ENCODE measurements at regions not wholly inside any gene's neighbourhood (a gene's known extent, or its start where the extent isn't known, plus 50 kb on each side); places are given as distances from the start of the nearest gene placed in this dataset.
"Not testable (repeated sequence)": the region's sequence is repeated elsewhere in the genome, so short reads cannot be mapped to it uniquely, and the experiment has no call there.

GRCh38 chr1:209103092-209103491 is 480.4 kb upstream of the CAMK1G start:
- Histone ChIP-seq H3K9me3 (ENCODE audit: control insufficient read depth, low read depth, low read length) (no peaks in the 10 kb centered on the region), H3K9ac (ENCODE audit: low read length) (no peak overlapping the region), H3K4me3 (ENCODE audit: low read length) (no peak overlapping the region), H3K27me3 (ENCODE audit: control insufficient read depth, insufficient read depth, low read length) (no peaks in the 10 kb centered on the region), H3K36me3 (ENCODE audit: control insufficient read depth, low read depth, low read length) (no peaks in the 10 kb centered on the region), H3K27ac (ENCODE audit: low read length) (no peak overlapping the region), H3K4me1 (ENCODE audit: control insufficient read depth, low read depth, low read length) (peaks cover 9% of the 10 kb centered on the region)

- Histone ChIP-seq H3K9ac (ENCODE audit: low read length) (no peak overlapping the region), H3K27me3 (ENCODE audit: control insufficient read depth, insufficient read depth, low read length) (no peaks in the 10 kb centered on the region), H3K9me3 (ENCODE audit: control insufficient read depth, low read depth, low read length) (no peaks in the 10 kb centered on the region), H3K27ac (ENCODE audit: low read length) (no peak overlapping the region), H3K4me1 (ENCODE audit: control insufficient read depth, low read depth, low read length) (peaks cover 9% of the 10 kb centered on the region), H3K4me3 (ENCODE audit: low read length) (no peak overlapping the region), H3K36me3 (ENCODE audit: control insufficient read depth, low read depth, low read length) (no peaks in the 10 kb centered on the region)
These were observed 478.9 kb upstream of the CAMK1G start for GRCh38 chr1:209104646-209105045.

GRCh38 chr1:209105701-209106100 is 477.8 kb upstream of the CAMK1G start:
- H3K9ac ChIP-seq (ENCODE audit: low read length) = no peak overlapping the region
- no peak overlapping the region for H3K27ac ChIP-seq (ENCODE audit: low read length)

DNA sequence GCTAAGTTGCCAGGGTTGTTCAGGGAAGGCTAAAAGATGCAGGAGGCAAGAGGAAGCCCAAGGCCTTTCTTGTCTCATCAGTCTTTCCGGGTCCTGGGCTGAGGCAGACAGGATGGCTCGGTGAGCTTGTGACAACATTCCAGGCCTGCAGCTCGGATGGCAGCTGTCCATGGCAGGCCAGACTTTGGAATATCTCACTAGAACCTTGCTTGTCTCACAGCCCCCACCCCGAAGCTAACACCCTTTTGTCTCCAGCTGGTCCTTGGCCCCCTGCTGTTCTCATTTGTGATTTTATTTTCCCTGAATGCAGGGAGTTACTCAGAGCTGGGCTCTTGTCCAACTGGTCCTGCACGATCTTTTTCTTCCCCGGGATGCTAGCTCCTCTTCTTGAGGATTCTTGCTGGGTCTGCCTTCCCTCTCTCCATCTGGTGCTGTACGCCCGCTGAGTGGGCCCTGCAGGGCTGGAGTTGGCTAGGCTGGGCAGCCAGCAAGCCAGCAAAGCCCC is 477.2 kb upstream of the CAMK1G start:
- Histone ChIP-seq H3K36me3 (ENCODE audit: control insufficient read depth, low read depth, low read length) (no peaks in the 10 kb centered on the region), H3K27ac (ENCODE audit: low read length) (no peak overlapping the region), H3K9ac (ENCODE audit: low read length) (no peak overlapping the region), H3K27me3 (ENCODE audit: control insufficient read depth, insufficient read depth, low read length) (no peaks in the 10 kb centered on the region), H3K4me3 (ENCODE audit: low read length) (no peak overlapping the region), H3K9me3 (ENCODE audit: control insufficient read depth, low read depth, low read length) (no peaks in the 10 kb centered on the region), H3K4me1 (ENCODE audit: control insufficient read depth, low read depth, low read length) (peaks cover 9% of the 10 kb centered on the region)

More at GRCh38 chr1:209105701-209106100, 477.8 kb upstream of the CAMK1G start:
- peaks cover 9% of the 10 kb centered on the region for H3K4me1 ChIP-seq (ENCODE audit: control insufficient read depth, low read depth, low read length)
- no peaks in the 10 kb centered on the region for H3K9me3 ChIP-seq (ENCODE audit: control insufficient read depth, low read depth, low read length)
- no peak overlapping the region for H3K4me3 ChIP-seq (ENCODE audit: low read length)
- no peaks in the 10 kb centered on the region for H3K36me3 ChIP-seq (ENCODE audit: control insufficient read depth, low read depth, low read length)
- no peaks in the 10 kb centered on the region for H3K27me3 ChIP-seq (ENCODE audit: control insufficient read depth, insufficient read depth, low read length)

GRCh38 chr1:209106861-209107260 is 476.7 kb upstream of the CAMK1G start:
- H3K27ac ChIP-seq (ENCODE audit: low read length) = no peak overlapping the region
- H3K4me1 ChIP-seq (ENCODE audit: control insufficient read depth, low read depth, low read length) = peaks cover 9% of the 10 kb centered on the region
- no peaks in the 10 kb centered on the region for H3K27me3 ChIP-seq (ENCODE audit: control insufficient read depth, insufficient read depth, low read length)
- no peak overlapping the region for H3K9ac ChIP-seq (ENCODE audit: low read length)
- no peak overlapping the region for H3K4me3 ChIP-seq (ENCODE audit: low read length)
- H3K9me3 ChIP-seq (ENCODE audit: control insufficient read depth, low read depth, low read length) = no peaks in the 10 kb centered on the region
- H3K36me3 ChIP-seq (ENCODE audit: control insufficient read depth, low read depth, low read length) = no peaks in the 10 kb centered on the region

DNA sequence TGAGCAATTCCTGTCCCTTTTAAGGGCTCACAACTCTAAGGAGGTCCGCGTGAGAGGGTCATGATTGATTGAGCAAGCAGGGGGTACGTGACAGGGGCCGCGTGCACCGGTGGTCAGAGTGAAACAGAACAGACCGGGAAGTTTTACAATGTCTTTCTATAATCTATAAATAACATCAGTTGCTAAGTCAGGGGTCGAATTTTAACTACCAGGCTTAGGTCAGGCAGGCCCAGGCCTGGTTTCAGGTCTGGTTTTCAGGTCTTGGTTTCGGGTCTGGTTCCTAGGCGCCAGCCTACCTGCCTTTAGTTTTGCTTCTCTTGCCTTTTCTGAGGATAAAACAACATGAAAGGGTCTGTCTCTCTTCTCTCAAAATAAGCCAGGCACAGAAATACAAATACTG is 476.0 kb upstream of the CAMK1G start:
- H3K4me1 ChIP-seq (ENCODE audit: control insufficient read depth, low read depth, low read length) = peaks cover 11% of the 10 kb centered on the region

DNA sequence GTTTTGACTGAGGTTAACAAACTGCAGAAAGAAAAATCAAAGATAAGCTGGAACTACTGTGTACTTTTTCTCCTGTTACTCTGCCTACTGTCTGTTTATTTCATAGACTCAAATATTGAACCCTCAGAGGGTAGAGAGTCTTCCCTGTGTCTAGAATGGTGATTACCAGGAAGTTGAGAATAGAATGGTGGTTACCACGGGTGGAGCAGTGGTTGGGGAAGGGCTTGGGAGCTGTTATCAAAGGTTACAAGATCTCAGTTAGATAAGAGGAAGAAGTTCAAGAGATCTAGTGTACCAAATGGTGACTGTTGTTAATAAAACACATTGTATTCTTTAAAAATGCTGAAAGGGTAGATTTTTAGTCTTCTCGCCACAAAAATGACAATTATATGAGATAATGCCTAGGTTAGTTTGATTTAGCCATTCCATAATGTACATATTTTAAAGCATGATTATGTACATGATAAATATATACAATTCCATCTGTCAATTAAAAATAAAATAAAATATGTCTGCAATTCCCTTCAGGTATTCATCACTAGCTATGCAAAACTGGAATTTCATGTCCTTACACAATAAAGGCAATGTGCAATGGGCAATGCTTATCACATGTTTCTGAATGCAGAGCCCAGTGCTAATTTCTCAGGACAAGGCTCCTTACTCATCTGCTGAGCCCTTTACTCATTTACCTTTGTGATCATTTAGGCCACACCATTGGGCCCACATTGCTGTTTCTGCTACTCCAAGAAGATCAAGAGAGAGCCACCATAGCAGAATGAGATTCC is 474.3 kb upstream of the CAMK1G start:
- no peak overlapping the region for H3K9ac ChIP-seq (ENCODE audit: low read length)
- no peaks in the 10 kb centered on the region for H3K9me3 ChIP-seq (ENCODE audit: control insufficient read depth, low read depth, low read length)
- H3K27ac ChIP-seq (ENCODE audit: low read length) = no peak overlapping the region
- H3K4me3 ChIP-seq (ENCODE audit: low read length) = no peak overlapping the region
- H3K4me1 ChIP-seq (ENCODE audit: control insufficient read depth, low read depth, low read length) = peaks cover 17% of the 10 kb centered on the region
- no peaks in the 10 kb centered on the region for H3K27me3 ChIP-seq (ENCODE audit: control insufficient read depth, insufficient read depth, low read length)
- H3K36me3 ChIP-seq (ENCODE audit: control insufficient read depth, low read depth, low read length) = no peaks in the 10 kb centered on the region

More for the DNA sequence above, 476.0 kb upstream of the CAMK1G start:
- Histone ChIP-seq H3K4me3 (ENCODE audit: low read length) (no peak overlapping the region), H3K9ac (ENCODE audit: low read length) (no peak overlapping the region), H3K27me3 (ENCODE audit: control insufficient read depth, insufficient read depth, low read length) (no peaks in the 10 kb centered on the region), H3K27ac (ENCODE audit: low read length) (no peak overlapping the region), H3K36me3 (ENCODE audit: control insufficient read depth, low read depth, low read length) (no peaks in the 10 kb centered on the region), H3K9me3 (ENCODE audit: control insufficient read depth, low read depth, low read length) (no peaks in the 10 kb centered on the region)

GRCh38 chr1:209113521-209113920 is 470.0 kb upstream of the CAMK1G start:
- Histone ChIP-seq H3K9me3 (ENCODE audit: control insufficient read depth, low read depth, low read length) (no peaks in the 10 kb centered on the region), H3K4me3 (ENCODE audit: low read length) (no peak overlapping the region), H3K4me1 (ENCODE audit: control insufficient read depth, low read depth, low read length) (peaks cover 8% of the 10 kb centered on the region), H3K9ac (ENCODE audit: low read length) (no peak overlapping the region), H3K27ac (ENCODE audit: low read length) (no peak overlapping the region), H3K36me3 (ENCODE audit: control insufficient read depth, low read depth, low read length) (no peaks in the 10 kb centered on the region), H3K27me3 (ENCODE audit: control insufficient read depth, insufficient read depth, low read length) (no peaks in the 10 kb centered on the region)

- Histone ChIP-seq H3K36me3 (ENCODE audit: control insufficient read depth, low read depth, low read length) (no peaks in the 10 kb centered on the region), H3K4me3 (ENCODE audit: low read length) (no peak overlapping the region), H3K27ac (ENCODE audit: low read length) (no peak overlapping the region), H3K27me3 (ENCODE audit: control insufficient read depth, insufficient read depth, low read length) (no peaks in the 10 kb centered on the region), H3K9ac (ENCODE audit: low read length) (no peak overlapping the region), H3K9me3 (ENCODE audit: control insufficient read depth, low read depth, low read length) (no peaks in the 10 kb centered on the region), H3K4me1 (ENCODE audit: control insufficient read depth, low read depth, low read length) (peaks cover 8% of the 10 kb centered on the region)
These were observed 466.8 kb upstream of the CAMK1G start for GRCh38 chr1:209116705-209117104.

DNA sequence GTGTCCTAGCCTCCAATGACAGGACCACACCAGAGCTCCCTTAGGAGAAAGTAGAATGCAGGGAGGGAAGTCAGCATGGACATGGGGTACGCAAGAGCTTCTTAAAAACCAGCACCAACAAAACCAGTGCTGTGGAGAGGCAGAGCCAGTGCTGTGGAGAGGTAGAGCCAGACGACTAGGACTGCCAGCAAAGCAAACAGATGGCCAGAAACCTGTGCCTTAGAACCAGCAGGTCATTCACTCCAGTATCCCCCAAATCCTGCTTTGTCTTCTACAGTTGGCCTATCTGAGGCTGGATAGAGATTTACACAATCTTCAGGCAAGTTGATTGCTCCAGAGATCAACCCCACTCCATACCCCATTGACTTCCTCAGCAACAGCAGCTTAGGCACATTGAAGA is 459.9 kb upstream of the CAMK1G start:
- Histone ChIP-seq H3K4me3 (ENCODE audit: low read length) (no peak overlapping the region), H3K27me3 (ENCODE audit: control insufficient read depth, insufficient read depth, low read length) (no peaks in the 10 kb centered on the region), H3K27ac (ENCODE audit: low read length) (no peak overlapping the region), H3K4me1 (ENCODE audit: control insufficient read depth, low read depth, low read length) (no peaks in the 10 kb centered on the region), H3K9me3 (ENCODE audit: control insufficient read depth, low read depth, low read length) (no peaks in the 10 kb centered on the region), H3K36me3 (ENCODE audit: control insufficient read depth, low read depth, low read length) (no peaks in the 10 kb centered on the region), H3K9ac (ENCODE audit: low read length) (no peak overlapping the region)

GRCh38 chr1:209129091-209129490 is 454.4 kb upstream of the CAMK1G start:
- H3K36me3 ChIP-seq (ENCODE audit: control insufficient read depth, low read depth, low read length); H3K9ac ChIP-seq (ENCODE audit: low read length); H3K27me3 ChIP-seq (ENCODE audit: control insufficient read depth, insufficient read depth, low read length); H3K4me3 ChIP-seq (ENCODE audit: low read length); H3K9me3 ChIP-seq (ENCODE audit: control insufficient read depth, low read depth, low read length); H3K27ac ChIP-seq (ENCODE audit: low read length): not testable (repeated sequence)
- H3K4me1 ChIP-seq (ENCODE audit: control insufficient read depth, low read depth, low read length) = peaks cover 22% of the 10 kb centered on the region

- peak overlapping the region; percentile 9 for H3K4me3 ChIP-seq (ENCODE audit: low read length)
- H3K9ac ChIP-seq (ENCODE audit: low read length) = no peak overlapping the region
- peaks cover 25% of the 10 kb centered on the region for H3K4me1 ChIP-seq (ENCODE audit: control insufficient read depth, low read depth, low read length)
- no peak overlapping the region for H3K27ac ChIP-seq (ENCODE audit: low read length)
- no peaks in the 10 kb centered on the region for H3K36me3 ChIP-seq (ENCODE audit: control insufficient read depth, low read depth, low read length)
- H3K9me3 ChIP-seq (ENCODE audit: control insufficient read depth, low read depth, low read length) = no peaks in the 10 kb centered on the region
- no peaks in the 10 kb centered on the region for H3K27me3 ChIP-seq (ENCODE audit: control insufficient read depth, insufficient read depth, low read length)
These were observed 452.6 kb upstream of the CAMK1G start for GRCh38 chr1:209130886-209131285.

Measured in iPS-18a (cell line).